ENCODE measurements at regions not wholly inside any gene's neighbourhood (a gene's known extent, or its start where the extent isn't known, plus 50 kb on each side); places are given as distances from the start of the nearest gene placed in this dataset.
A peak's percentile ranks its signal among the peaks of the same experiment; 100 is the strongest.
"Not testable (repeated sequence)": the region's sequence is repeated elsewhere in the genome, so short reads cannot be mapped to it uniquely, and the experiment has no call there.

GRCh38 chr14:105705862-105706700 lies 179.7 kb downstream of the TMEM121 start:
- WGBS, 5 donors: 48 to 60% (median 53%) methylated on average over 4 to 12 of the region's 12 CpGs
- H3K9me3 ChIP-seq; H3K27ac ChIP-seq; intact Hi-C loops (cut with DNase I; ENCODE audit: low total_unique reads); DNase-seq; H3K27me3 ChIP-seq; H3K4me3 ChIP-seq; H3K4me1 ChIP-seq; H3K36me3 ChIP-seq: not testable (repeated sequence)

DNA sequence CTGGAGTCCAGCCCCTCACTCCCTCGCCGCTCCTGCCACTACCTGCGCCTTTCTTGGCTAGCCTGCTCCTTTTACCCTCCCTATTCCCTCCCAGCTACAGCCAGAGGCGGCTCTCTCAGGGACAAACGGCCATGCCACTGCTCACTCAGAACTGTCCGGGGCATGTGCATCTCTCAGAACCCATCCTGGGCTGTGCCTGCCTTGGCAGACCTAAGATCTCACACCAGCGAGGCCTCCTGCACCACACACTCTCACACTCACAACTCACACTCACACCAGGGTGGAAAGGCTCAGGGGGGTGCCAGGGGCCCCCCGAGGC lies 180.3 kb downstream of the TMEM121 start:
- H3K27ac ChIP-seq: not testable (repeated sequence)

DNA sequence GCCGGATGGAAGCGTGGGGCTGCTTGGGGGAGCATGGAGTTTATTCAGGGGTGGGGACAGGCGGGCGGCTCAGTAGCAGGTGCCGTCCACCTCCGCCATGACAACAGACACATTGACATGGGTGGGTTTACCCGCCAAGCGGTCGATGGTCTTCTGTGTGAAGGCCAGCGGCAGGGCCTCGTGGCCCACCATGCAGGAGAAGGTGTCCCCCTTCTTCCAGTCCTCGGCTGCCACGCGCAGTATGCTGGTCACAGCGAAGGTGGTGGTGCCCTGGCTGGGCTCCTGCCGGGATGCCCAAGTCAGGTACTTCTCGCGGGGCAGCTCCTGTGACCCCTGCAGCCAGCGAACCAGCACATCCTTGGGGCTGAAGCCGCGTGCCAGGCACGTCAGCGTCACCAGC lies 180.7 kb downstream of the TMEM121 start:
- H3K9me3 ChIP-seq; H3K4me3 ChIP-seq; intact Hi-C loops (cut with DNase I; ENCODE audit: low total_unique reads); H3K27me3 ChIP-seq; H3K27ac ChIP-seq; H3K36me3 ChIP-seq; H3K4me1 ChIP-seq: not testable (repeated sequence)
- peak in 1 of 3 donors; percentile 35 for TF ChIP-seq POLR2AphosphoS5 (IDR thresholded peaks at IDR 0.05)
- DNase-seq: peak in 1 of 2 donors; percentile 42
- WGBS, 5 donors: 91 to 94% (median 92%) methylated on average over 16 to 22 of the region's 23 CpGs

More for the DNA sequence above, 180.3 kb downstream of the TMEM121 start:
- intact Hi-C loops (cut with DNase I; ENCODE audit: low total_unique reads); H3K4me1 ChIP-seq; H3K27me3 ChIP-seq; DNase-seq; H3K9me3 ChIP-seq; H3K4me3 ChIP-seq; H3K36me3 ChIP-seq: not testable (repeated sequence)
- WGBS, 5 donors: 64 to 81% (median 65%) methylated on average over 4 to 5 of the region's 8 CpGs; no CpG with 5 or more reads in 2 of the 5 donors

GRCh38 chr14:105707723-105708151 lies 181.4 kb downstream of the TMEM121 start:
- H3K27ac ChIP-seq; H3K27me3 ChIP-seq; intact Hi-C loops (cut with DNase I; ENCODE audit: low total_unique reads); H3K4me3 ChIP-seq; DNase-seq; H3K4me1 ChIP-seq; H3K36me3 ChIP-seq; H3K9me3 ChIP-seq: not testable (repeated sequence)
- WGBS, 5 donors: 86 to 91% (median 91%) methylated on average over 13 to 18 of the region's 18 CpGs

GRCh38 chr14:105708251-105709134 lies 182.1 kb downstream of the TMEM121 start:
- DNase-seq; intact Hi-C loops (cut with DNase I; ENCODE audit: low total_unique reads); H3K27me3 ChIP-seq; H3K4me3 ChIP-seq; H3K4me1 ChIP-seq; H3K27ac ChIP-seq; H3K36me3 ChIP-seq; H3K9me3 ChIP-seq: not testable (repeated sequence)
- WGBS, 5 donors: 82 to 88% (median 86%) methylated on average over 4 to 24 of the region's 24 CpGs

DNA sequence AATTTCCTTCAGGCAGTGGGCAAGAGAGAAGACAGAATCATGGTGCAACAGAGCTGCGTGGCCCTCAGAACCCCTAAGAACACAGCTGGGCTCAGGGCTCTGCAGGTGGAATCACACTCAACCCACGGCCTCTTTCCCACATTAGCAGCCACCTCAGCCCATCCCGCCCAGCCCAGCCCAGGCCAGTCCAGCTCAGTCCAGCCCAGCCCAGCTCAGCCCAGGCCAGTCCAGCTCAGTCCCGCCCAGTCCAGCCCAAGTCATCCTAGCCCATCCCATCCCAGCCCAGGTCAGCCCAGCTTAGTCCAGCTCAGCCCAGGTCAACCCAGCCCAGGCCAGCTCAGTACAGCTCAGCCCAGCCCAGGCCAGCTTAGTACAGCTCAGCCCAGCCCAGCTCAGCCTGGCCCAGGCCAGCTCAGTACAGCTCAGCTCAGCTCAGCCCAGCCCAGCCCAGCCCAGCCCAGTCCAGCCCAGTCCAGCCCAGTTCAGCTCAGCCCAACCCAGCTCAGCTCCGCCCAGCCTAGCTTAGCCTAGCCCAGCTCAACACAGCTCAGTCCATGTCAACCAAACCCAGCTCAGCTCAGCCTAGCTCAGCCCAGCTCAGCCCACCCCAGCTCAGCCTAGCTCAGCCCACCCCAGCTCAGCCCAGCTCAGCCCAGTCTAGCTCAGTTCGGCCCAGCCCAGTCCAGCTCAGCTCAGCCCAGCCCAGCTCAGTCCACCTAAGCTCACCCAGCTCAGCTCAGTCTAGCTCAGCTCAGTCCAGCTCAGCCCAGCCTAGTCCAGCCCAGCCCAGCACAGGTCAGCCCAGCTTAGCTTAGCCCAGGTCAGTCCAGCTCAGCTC lies 183.1 kb downstream of the TMEM121 start:
- intact Hi-C loops (cut with DNase I; ENCODE audit: low total_unique reads): no loop called here
- TF ChIP-seq POLR2AphosphoS5 (IDR thresholded peaks at IDR 0.05): no peak
- TF ChIP-seq EP300 (IDR thresholded peaks at IDR 0.05): no peak
- TF ChIP-seq POLR2A (IDR thresholded peaks at IDR 0.05): no peak
- no peak for DNase-seq
- Histone ChIP-seq H3K27me3 (no peaks in the 10 kb centered on the region), H3K4me3 (no peak overlapping the region), H3K36me3 (no peaks in the 10 kb centered on the region), H3K4me1 (no peaks in the 10 kb centered on the region), H3K27ac (no peak overlapping the region), H3K9me3 (no peaks in the 10 kb centered on the region)
- 66 to 88% (median 85%) methylated on average over 4 to 6 of the region's 6 CpGs for WGBS, 5 donors

Measured in stomach (tissue), 8 donors.